ENCODE measurements at regions not wholly inside any gene's neighbourhood (a gene's known extent, or its start where the extent isn't known, plus 50 kb on each side); places are given as distances from the start of the nearest gene placed in this dataset.

GRCh38 chr2:176652300-176653182 is 383.3 kb downstream of the MTX2 start:
- H3K4me3 ChIP-seq (replicated peaks; ENCODE audit: low read depth, low read length) = no peak overlapping the region

GRCh38 chr2:176653479-176654443 is 384.5 kb downstream of the MTX2 start:
- H3K4me3 ChIP-seq (replicated peaks; ENCODE audit: low read depth, low read length) = no peak overlapping the region

More at GRCh38 chr2:176652300-176653182, 383.3 kb downstream of the MTX2 start:
- no peak for DNase-seq (ENCODE audit: extremely low read depth, insufficient read length)
- Histone ChIP-seq H3K27me3 (replicated peaks; ENCODE audit: control insufficient read depth, insufficient read depth, low read length) (no peaks in the 10 kb centered on the region), H3K36me3 (ENCODE audit: control insufficient read depth, insufficient read depth, low read length) (no peaks in the 10 kb centered on the region)
- TF ChIP-seq CTCF (IDR thresholded peaks at IDR 0.05; ENCODE audit: insufficient read depth, low read length, poor library complexity, severe bottlenecking) = peak; percentile 65

GRCh38 chr2:176656038-176656775 is 387.0 kb downstream of the MTX2 start:
- H3K4me3 ChIP-seq (replicated peaks; ENCODE audit: low read depth, low read length) = no peak overlapping the region
- DNase-seq (ENCODE audit: extremely low read depth, insufficient read length) = no peak
- TF ChIP-seq CTCF (IDR thresholded peaks at IDR 0.05; ENCODE audit: insufficient read depth, low read length, poor library complexity, severe bottlenecking) = no peak
- H3K27me3 ChIP-seq (replicated peaks; ENCODE audit: control insufficient read depth, insufficient read depth, low read length) = no peaks in the 10 kb centered on the region
- no peaks in the 10 kb centered on the region for H3K36me3 ChIP-seq (ENCODE audit: control insufficient read depth, insufficient read depth, low read length)

More at GRCh38 chr2:176653479-176654443, 384.5 kb downstream of the MTX2 start:
- peak; percentile 19 for DNase-seq (ENCODE audit: extremely low read depth, insufficient read length)
- H3K27me3 ChIP-seq (replicated peaks; ENCODE audit: control insufficient read depth, insufficient read depth, low read length) = no peaks in the 10 kb centered on the region
- H3K36me3 ChIP-seq (ENCODE audit: control insufficient read depth, insufficient read depth, low read length) = no peaks in the 10 kb centered on the region
- TF ChIP-seq CTCF (IDR thresholded peaks at IDR 0.05; ENCODE audit: insufficient read depth, low read length, poor library complexity, severe bottlenecking) = peak; percentile 79

GRCh38 chr2:176656776-176657140 is 387.5 kb downstream of the MTX2 start:
- Histone ChIP-seq H3K27me3 (replicated peaks; ENCODE audit: control insufficient read depth, insufficient read depth, low read length) (no peaks in the 10 kb centered on the region), H3K4me3 (replicated peaks; ENCODE audit: low read depth, low read length) (no peak overlapping the region), H3K36me3 (ENCODE audit: control insufficient read depth, insufficient read depth, low read length) (no peaks in the 10 kb centered on the region)
- TF ChIP-seq CTCF (IDR thresholded peaks at IDR 0.05; ENCODE audit: insufficient read depth, low read length, poor library complexity, severe bottlenecking) = no peak
- no peak for DNase-seq (ENCODE audit: extremely low read depth, insufficient read length)

GRCh38 chr2:176657393-176657792 is 388.2 kb downstream of the MTX2 start:
- no peak for TF ChIP-seq CTCF (IDR thresholded peaks at IDR 0.05; ENCODE audit: insufficient read depth, low read length, poor library complexity, severe bottlenecking)
- DNase-seq (ENCODE audit: extremely low read depth, insufficient read length) = no peak
- no peaks in the 10 kb centered on the region for H3K36me3 ChIP-seq (ENCODE audit: control insufficient read depth, insufficient read depth, low read length)
- no peaks in the 10 kb centered on the region for H3K27me3 ChIP-seq (replicated peaks; ENCODE audit: control insufficient read depth, insufficient read depth, low read length)
- H3K4me3 ChIP-seq (replicated peaks; ENCODE audit: low read depth, low read length) = no peak overlapping the region

Data from GM06990 (cell line).